ENCODE measurements at regions not wholly inside any gene's neighbourhood (a gene's known extent, or its start where the extent isn't known, plus 50 kb on each side); places are given as distances from the start of the nearest gene placed in this dataset.

DNA sequence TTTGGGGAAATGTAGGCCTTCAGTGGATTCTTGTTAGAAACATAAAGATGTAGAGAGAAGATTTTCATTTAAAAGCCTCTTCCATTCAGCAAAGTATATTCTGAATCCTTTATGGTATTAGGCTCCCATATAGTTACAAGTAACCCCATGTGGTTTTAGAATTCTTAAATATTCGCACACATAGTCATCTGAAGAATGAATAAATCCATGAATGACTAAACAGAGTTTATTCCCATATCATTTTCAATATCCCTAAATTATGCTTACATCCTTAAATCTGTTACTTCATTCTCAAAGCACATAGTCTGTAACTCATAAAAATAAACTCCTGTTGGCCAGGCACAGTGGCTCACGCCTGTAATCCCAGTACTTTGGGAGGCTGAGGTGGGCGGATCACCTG, 962.1 kb downstream of the KCNJ18 start:
- H4K20me1 ChIP-seq (ENCODE audit: insufficient read depth, low read length, poor library complexity, severe bottlenecking): no peaks in the 10 kb centered on the region
- no peaks in the 10 kb centered on the region for H3K36me3 ChIP-seq (ENCODE audit: insufficient read depth, low read length)
- H3F3A ChIP-seq (ENCODE audit: low read depth): no peaks in the 10 kb centered on the region
- no peaks in the 10 kb centered on the region for H3K4me1 ChIP-seq (ENCODE audit: insufficient read depth, low read length, poor library complexity, severe bottlenecking)
- H3K9ac ChIP-seq (ENCODE audit: low read depth, low read length, poor library complexity, severe bottlenecking): no peak overlapping the region
- TF ChIP-seq, protein P1, sequence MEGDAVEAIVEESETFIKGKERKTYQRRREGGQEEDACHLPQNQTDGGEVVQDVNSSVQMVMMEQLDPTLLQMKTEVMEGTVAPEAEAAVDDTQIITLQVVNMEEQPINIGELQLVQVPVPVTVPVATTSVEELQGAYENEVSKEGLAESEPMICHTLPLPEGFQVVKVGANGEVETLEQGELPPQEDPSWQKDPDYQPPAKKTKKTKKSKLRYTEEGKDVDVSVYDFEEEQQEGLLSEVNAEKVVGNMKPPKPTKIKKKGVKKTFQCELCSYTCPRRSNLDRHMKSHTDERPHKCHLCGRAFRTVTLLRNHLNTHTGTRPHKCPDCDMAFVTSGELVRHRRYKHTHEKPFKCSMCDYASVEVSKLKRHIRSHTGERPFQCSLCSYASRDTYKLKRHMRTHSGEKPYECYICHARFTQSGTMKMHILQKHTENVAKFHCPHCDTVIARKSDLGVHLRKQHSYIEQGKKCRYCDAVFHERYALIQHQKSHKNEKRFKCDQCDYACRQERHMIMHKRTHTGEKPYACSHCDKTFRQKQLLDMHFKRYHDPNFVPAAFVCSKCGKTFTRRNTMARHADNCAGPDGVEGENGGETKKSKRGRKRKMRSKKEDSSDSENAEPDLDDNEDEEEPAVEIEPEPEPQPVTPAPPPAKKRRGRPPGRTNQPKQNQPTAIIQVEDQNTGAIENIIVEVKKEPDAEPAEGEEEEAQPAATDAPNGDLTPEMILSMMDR (conservative IDR thresholded peaks at IDR 0.05; ENCODE audit: low read length): no peak
- no peak for TF ChIP-seq EZH2phosphoT487 (IDR thresholded peaks at IDR 0.05; ENCODE audit: borderline replicate concordance)
- H3K27me3 ChIP-seq (ENCODE audit: insufficient read depth, low read length, poor library complexity, severe bottlenecking): no peaks in the 10 kb centered on the region
- H2AFZ ChIP-seq (ENCODE audit: low read length): no peak overlapping the region
- H3K9me2 ChIP-seq (replicated peaks; ENCODE audit: low read depth, low read length): no peaks in the 10 kb centered on the region
- no peak overlapping the region for H3K4me3 ChIP-seq (ENCODE audit: low read length, poor library complexity, severe bottlenecking)
- H3K79me2 ChIP-seq (ENCODE audit: insufficient read depth, low read length): no peaks in the 10 kb centered on the region
- H3K9me3 ChIP-seq (ENCODE audit: insufficient read depth, low read depth, low read length): no peaks in the 10 kb centered on the region
- no peak overlapping the region for H3K4me2 ChIP-seq (ENCODE audit: low read depth, low read length, poor library complexity, severe bottlenecking)

DNA sequence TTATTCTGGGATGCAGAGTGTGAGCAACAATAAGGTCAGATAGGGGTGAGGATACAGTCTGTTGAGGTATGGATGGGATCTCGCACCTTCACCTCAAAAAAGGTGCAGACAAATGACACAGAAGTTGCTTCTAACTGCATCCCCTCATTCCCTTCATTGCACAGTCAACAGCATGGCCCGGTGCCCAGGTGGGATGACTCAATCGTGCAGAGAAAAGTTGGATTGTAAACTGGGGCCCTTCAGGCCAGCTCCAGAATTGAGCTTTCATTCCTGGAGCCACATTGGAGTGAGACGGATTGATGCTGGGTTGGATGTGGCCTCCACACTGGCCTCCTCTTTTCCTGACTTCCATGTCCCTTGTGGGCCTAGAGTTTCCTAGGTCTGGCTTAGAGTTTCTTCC, 977.4 kb downstream of the KCNJ18 start:
- Histone ChIP-seq H3K9ac (ENCODE audit: low read depth, low read length, poor library complexity, severe bottlenecking) (no peak overlapping the region), H3K79me2 (ENCODE audit: insufficient read depth, low read length) (no peaks in the 10 kb centered on the region), H3K9me2 (replicated peaks; ENCODE audit: low read depth, low read length) (no peaks in the 10 kb centered on the region), H3K9me3 (ENCODE audit: insufficient read depth, low read depth, low read length) (no peaks in the 10 kb centered on the region; the same call in 1 of the 2 replicates), H3K36me3 (ENCODE audit: insufficient read depth, low read length) (no peaks in the 10 kb centered on the region), H3K4me2 (ENCODE audit: low read depth, low read length, poor library complexity, severe bottlenecking) (no peak overlapping the region), H3F3A (ENCODE audit: low read depth) (no peaks in the 10 kb centered on the region), H3K4me3 (ENCODE audit: low read length, poor library complexity, severe bottlenecking) (no peak overlapping the region), H3K27me3 (ENCODE audit: insufficient read depth, low read length, poor library complexity, severe bottlenecking) (no peaks in the 10 kb centered on the region), H2AFZ (ENCODE audit: low read length) (no peak overlapping the region), H3K4me1 (ENCODE audit: insufficient read depth, low read length, poor library complexity, severe bottlenecking) (no peaks in the 10 kb centered on the region), H4K20me1 (ENCODE audit: insufficient read depth, low read length, poor library complexity, severe bottlenecking) (no peaks in the 10 kb centered on the region)
- TF ChIP-seq, protein P1 (conservative IDR thresholded peaks at IDR 0.05; ENCODE audit: low read length): no peak
- no peak for TF ChIP-seq EZH2phosphoT487 (IDR thresholded peaks at IDR 0.05; ENCODE audit: borderline replicate concordance)

DNA sequence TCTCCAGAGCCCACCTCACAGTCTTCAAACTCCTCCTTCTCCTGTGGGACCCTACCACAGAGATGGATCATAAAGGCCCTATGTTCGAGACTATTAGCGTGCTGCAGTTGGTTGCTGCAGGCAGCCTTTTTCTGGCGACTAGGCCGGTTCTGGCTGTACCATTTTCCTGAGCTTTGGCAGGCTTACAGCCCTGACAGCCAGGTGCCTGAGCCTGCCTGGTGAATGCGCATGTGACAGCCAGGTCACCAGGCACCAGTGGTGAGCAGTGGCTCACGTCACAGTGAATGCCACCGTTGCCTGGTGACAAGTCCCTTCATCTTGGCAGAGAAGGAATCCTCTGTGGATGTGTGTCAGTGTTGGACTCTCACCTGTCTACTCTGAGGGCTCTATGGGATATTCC, 978.8 kb downstream of the KCNJ18 start:
- Histone ChIP-seq H3K9me3 (ENCODE audit: insufficient read depth, low read depth, low read length) (no peaks in the 10 kb centered on the region; the same call in 1 of the 2 replicates), H3K4me3 (ENCODE audit: low read length, poor library complexity, severe bottlenecking) (no peak overlapping the region), H3K27me3 (ENCODE audit: insufficient read depth, low read length, poor library complexity, severe bottlenecking) (no peaks in the 10 kb centered on the region), H3K4me2 (ENCODE audit: low read depth, low read length, poor library complexity, severe bottlenecking) (no peak overlapping the region), H3K36me3 (ENCODE audit: insufficient read depth, low read length) (no peaks in the 10 kb centered on the region), H3K4me1 (ENCODE audit: insufficient read depth, low read length, poor library complexity, severe bottlenecking) (no peaks in the 10 kb centered on the region), H3K9me2 (replicated peaks; ENCODE audit: low read depth, low read length) (no peaks in the 10 kb centered on the region), H4K20me1 (ENCODE audit: insufficient read depth, low read length, poor library complexity, severe bottlenecking) (no peaks in the 10 kb centered on the region), H3F3A (ENCODE audit: low read depth) (no peaks in the 10 kb centered on the region), H3K9ac (ENCODE audit: low read depth, low read length, poor library complexity, severe bottlenecking) (no peak overlapping the region), H2AFZ (ENCODE audit: low read length) (no peak overlapping the region), H3K79me2 (ENCODE audit: insufficient read depth, low read length) (no peaks in the 10 kb centered on the region)
- TF ChIP-seq, protein P1 (conservative IDR thresholded peaks at IDR 0.05; ENCODE audit: low read length): no peak
- no peak for TF ChIP-seq EZH2phosphoT487 (IDR thresholded peaks at IDR 0.05; ENCODE audit: borderline replicate concordance)
